ENCODE measurements at regions not wholly inside any gene's neighbourhood (a gene's known extent, or its start where the extent isn't known, plus 50 kb on each side); places are given as distances from the start of the nearest gene placed in this dataset.
A peak's percentile ranks its signal among the peaks of the same experiment; 100 is the strongest.

DNA sequence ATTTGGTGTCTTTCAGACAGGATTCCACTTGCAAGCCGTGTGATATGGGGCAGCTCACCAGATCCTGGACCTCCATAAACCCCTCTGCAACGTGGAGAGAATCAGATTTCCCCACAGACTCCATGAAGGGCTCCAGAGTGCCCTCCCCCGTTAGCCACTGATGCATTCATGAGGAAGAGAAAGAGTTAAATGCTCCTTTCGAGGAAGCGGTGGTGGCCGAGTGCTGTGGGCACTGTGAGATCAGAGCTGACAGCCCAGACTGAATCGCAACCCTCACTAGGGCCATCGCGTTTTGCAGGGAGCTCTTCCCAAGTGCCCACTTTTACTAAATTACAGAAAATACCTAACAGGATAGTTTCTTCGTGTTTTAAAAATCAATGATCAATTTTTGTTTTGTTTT lies 226.3 kb upstream of the ZNF32 start:
- DNase-seq = no peak

GRCh38 chr10:43873717-43874116 lies 225.0 kb upstream of the ZNF32 start:
- no peak for DNase-seq

DNA sequence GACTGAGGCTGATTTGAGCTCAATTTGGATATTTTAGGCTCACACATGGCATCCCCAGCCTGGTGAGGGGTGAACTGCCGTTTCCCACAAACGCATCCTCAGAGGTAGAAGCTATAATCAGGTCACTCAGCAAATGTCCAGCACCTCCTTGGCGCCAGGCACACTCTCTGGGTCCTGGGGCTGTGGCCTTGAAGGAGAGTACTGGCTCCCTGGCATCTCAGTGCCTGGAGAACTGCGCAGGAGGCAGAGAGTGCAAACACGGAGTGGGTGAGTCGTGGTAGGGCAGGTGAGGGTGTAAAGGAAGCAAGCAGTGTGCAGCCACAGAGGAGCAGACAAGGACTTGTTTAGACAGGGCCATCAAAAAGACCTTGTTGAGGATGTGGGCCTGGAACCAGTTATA lies 224.0 kb upstream of the ZNF32 start:
- no peak for DNase-seq

DNA sequence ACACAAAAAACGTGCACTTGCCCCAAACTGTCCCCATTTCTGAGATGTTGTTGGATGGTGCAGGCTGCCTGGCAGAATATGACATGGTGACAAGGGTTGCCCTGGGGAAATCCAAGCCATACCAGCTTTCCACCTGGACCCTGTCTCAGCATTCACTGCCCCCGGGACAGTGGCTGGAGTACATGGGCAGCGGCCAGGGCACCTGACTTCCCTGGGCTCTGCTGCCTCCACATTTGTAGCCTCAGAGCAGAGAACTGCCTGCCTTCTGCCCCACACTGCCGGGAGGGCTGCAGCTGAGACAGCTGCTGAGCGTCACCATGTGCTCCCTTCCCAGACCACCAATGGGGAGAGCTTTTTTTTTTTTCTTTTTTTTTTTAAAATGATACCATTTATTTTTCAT lies 222.9 kb upstream of the ZNF32 start:
- DNase-seq = no peak

- DNase-seq = no peak
Observed at GRCh38 chr10:43870968-43871439, 222.3 kb upstream of the ZNF32 start.

DNA sequence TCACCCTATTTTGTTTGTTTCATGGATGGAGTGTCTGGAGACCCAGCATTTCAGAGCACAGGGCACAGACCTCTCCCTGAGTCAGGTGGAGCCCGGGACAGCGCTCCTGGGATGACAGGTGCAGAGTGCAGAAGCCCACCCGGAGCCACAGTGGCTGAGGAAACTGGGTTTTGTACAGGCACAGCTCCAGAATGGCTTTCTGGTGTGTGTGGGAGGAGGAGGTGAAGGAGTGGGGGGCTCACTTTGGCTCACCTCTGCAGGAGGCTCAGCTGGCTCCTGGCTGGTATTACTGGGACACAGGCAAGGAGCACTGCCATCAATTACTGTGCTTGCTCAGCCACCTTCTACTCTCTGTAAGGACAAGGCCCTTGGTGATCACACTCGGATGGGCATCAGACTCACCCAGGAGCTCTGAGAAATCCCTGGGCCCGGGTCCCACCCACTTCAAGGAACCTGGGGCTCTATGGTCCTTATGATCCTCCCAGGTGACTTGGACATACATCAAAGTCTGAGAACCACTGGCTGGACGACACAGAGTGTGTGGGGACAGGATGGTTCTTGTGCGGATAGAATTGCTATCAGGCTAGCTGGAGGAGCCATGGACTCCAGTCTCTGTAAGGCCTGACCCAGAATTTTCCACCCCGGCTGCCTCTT lies 221.1 kb upstream of the ZNF32 start:
- no peak for DNase-seq

DNA sequence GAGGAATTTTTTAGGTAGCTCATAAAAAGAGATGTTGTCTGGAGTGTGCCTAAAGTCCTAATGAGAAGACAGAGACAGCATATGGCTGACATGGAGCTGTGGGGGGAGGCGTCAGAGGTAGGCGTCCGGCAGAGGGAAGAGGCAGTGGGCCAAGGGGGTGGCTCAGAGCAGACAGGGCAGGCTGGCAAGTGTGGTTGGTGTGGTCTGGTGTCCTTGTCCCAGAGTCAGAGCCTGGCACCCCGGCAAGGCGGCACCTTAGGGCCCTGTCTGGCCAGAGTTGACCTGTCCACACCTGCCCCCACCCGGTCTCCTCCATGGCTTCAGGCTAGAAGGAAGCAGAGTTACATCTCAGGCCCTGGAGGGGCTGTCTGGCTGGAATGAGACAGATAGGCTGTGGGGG lies 220.3 kb upstream of the ZNF32 start:
- DNase-seq = no peak

- no peak for DNase-seq
Observed at GRCh38 chr10:43867667-43868565, 219.2 kb upstream of the ZNF32 start.

- no peak for DNase-seq
Observed at GRCh38 chr10:43867113-43867512, 218.4 kb upstream of the ZNF32 start.

DNA sequence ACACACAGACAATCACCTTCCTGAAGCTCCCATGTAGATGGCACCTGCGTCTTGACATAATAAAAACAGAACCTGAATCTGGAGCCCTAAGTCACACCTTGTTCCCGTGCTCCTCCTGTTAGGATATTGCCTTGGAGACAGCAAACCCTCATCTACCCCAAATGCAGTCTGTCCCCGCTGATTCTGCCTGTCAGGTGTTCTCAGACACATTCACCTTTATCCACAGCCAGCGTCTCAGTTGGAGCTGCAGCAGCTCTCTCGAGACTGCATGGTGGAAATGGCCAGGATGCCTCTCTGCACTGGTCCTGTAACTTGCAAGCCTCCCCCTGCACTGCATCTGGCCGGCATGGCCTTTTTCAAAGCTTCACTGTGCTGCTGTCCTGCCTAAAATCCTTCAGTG lies 218.0 kb upstream of the ZNF32 start:
- no peak for DNase-seq

DNA sequence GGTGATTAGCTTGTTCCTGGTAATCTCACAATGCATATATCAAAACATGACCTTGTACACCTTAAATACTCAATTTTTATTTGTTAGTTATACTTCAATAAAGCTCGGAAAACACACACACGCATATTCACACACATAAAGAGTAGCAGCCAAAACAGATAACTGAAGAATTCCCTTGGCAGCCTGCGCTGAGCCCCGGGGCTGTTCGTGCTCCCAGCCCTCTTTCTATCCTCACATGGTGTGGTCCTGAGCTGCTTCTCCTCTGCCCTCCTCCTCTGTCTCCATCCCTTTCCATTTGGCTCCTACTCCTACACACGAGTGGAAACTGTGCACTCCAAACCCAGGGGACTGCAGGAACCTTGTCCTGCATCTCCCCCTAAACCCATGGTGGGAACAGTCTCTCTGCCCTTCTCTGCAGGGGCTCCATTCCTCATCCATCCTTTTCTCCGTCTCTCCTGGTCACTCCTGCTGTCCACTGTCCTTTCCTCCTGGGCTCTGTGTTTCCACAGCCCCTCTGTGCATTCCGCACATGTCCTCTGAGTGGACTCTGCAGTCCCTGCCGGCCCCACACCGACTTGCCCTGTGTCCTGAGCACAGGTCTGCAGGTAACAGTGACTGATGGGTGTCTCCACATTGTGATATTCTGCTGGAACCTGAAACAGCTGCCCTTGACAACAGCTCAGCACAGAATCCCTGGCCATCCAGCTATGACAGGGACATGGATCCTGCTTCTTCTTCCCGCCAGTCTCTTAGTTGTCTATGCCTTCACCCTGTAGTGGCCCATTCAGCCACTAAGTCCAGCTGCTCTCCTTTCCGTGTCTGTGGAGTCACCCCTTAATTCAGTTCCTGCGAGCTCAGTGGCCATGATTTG lies 216.8 kb upstream of the ZNF32 start:
- peak in 1 of 2 donors; percentile 15 for DNase-seq

GRCh38 chr10:43864656-43865055 lies 216.0 kb upstream of the ZNF32 start:
- DNase-seq = no peak

DNA sequence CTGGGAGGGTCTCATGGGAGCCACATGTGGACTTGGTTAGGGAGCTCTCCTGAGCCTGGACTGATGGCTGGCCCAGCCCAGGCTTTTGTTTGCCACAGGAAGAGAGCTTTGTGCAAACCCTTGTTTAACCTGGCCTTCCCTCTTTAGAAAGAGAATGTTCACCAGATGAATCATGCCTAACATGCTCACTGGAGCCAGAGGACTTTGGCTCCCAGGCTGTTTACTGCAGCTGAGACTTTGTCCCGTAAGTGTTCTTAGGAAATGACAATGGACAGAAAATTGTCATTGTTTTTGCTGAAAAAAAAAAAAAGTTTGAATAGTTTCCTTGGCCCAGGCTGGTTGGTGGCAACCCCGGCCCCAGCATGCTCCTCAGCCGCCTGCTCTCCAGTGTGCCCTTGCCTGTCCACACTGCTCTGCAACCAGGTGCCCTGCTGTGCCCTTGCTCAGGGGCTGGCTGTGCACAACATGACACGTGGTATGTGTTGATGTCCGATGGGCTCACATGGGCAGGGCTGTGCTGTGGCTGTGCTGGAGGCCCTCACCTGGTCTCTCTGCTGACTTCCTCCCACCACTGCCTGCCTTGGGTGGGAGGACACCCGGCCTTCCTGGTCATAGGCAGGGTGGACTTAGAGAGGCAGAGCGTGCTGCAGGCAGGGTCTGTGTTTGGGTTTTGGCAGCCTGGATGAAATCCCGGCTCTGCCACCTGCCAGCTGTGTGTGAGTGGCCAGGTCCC lies 215.3 kb upstream of the ZNF32 start:
- DNase-seq = no peak

DNA sequence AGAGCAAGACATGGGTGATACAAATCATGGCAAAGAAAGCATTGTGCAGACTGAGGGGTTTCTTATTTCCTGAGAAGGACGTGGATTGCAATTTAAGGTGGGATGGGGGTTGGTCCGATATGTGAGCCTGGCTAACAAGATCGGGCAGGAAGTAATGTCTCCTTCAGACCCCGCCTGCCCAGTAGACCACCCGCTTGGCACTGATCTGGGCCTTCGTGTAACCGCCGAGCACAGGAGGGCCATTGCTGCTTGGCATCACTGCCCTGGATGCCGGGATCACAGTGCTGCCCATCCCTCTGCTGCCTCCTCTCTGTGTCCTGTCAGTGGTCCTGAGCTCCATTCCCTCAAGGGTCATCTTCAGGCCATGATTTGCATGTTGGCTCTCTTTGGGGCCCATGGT lies 214.6 kb upstream of the ZNF32 start:
- DNase-seq = no peak

- DNase-seq = no peak
Observed at GRCh38 chr10:43862756-43863155, 214.1 kb upstream of the ZNF32 start.

DNA sequence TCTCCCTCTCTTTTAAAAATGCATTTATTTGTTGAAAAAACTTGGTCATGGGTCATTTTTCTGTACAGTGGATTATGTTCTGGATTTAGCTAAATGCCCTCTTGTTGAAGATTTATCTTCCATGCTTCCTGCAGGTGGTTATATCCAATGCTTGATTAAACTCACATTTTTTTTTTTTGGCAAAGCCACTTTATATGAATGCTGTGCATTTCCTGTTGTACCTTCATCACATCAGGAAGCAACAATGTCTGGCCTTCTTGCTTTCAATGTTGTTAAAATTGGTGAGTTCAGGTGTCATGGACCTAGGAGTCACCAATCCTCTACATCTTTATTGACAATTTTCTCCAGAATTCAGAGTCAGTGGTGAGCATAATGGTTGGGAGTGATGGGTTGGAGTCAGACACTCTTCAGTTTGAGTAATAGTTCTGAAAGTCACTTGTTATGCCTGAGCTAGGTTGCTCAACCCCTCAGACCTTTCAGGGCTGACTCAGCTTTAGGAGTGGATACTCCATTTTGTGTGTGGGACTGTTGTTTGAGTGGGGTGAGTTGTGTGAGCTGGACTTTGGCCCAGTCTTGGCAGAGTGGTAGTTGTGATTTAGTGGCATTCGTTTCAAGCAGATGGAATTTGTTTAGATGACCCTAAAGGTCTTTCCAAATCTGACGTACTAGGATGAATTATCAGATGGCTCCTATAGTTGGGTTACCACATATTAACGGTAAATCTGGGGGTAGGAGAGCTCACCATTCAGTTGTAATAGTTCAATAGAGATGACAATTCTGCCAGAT lies 213.5 kb upstream of the ZNF32 start:
- DNase-seq = no peak

GRCh38 chr10:43859016-43859525 lies 210.4 kb upstream of the ZNF32 start:
- no peak for DNase-seq

DNA sequence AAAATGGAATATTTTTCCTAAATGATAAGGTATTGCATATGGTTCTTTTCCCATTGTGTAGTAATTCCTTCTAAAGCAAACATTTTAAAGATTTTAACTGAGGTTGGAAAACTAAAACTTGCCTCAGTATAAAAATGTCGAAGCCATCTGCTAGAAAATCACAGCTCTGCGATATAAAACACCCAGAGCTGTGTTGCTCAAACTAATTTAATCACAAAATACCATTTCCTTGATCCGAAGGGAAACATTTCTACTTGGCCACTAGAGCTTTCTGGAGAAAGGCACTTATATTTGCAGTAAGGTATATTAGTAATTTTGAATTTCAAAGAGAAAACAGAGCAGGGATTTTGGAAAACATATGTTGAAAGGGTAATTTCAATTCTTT lies 209.2 kb upstream of the ZNF32 start:
- no peak for DNase-seq

DNA sequence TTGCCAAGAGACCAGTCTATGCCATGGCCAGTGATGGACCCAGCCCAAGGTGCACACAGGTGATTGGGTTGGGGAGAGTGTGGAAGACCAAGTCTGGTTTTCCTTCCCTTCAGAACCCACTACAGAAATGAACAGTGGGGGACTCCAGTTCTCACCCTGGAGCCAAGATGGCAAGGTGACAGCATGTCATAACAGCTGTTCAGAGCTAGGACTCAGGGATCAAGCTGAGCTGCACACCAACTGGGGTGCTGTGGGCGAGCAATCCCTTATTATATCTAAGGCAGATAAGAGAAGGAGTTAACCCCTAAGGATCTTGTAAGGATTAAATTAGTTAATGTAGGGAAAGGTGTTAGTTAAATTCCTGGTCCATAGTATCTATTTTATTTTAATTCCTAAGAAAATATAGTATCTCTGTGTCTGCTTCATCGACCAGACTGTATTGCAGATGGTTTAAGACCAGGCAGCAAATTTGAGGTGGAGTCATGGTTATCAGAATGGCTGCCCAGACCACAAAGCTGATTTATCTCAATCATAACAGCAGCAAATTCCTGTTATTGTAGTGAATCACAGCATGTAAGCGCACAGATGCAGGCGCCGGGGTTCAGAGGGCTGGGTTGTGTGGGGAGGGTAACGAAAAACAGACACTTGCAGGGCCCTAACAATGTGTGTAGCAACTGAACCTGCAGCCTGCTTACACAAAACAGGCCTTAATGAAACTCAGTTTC lies 208.7 kb upstream of the ZNF32 start:
- DNase-seq = no peak

DNA sequence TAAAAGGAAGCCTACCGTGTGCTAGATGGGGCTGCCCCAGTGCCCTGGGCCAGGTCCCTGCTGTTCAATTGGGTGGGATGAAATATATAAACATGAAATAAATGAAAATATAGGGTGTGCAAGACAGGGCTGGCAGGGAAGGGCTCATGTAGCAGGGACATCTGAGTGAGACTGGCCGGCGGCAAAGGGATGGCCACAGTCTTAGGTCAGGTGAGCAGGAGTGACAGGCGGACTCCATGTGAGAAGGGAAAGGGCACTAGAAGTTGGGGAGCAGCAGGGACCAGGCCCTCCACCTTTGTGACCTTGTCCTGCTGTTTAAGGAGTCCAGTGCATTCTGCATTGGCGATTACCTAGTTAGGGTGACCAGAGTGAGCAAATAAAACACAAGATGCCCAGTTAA lies 207.6 kb upstream of the ZNF32 start:
- no peak for DNase-seq
